Neural progenitor cell (in vitro differentiated cells): ENCODE measurements at regions not wholly inside any gene's neighbourhood (a gene's known extent, or its start where the extent isn't known, plus 50 kb on each side); places are given as distances from the start of the nearest gene placed in this dataset.

Experiments used
- EZH2 ChIP-seq: fragments of 200-600 bp; sonication (generic); IDR thresholded peaks from 2 replicates; pipeline ENCODE4 v1.6.1; 2017; ENCODE audit warnings: antibody characterized with exemption, mild to moderate bottlenecking, moderate library complexity
- TF ChIP-seq, protein P1 (sequence below): fragments of 200-600 bp; sonication (generic); IDR thresholded peaks from 2 replicates; pipeline ENCODE4 v1.5.1; 2017; ENCODE audit warnings: antibody characterized with exemption, mild to moderate bottlenecking

DNA sequence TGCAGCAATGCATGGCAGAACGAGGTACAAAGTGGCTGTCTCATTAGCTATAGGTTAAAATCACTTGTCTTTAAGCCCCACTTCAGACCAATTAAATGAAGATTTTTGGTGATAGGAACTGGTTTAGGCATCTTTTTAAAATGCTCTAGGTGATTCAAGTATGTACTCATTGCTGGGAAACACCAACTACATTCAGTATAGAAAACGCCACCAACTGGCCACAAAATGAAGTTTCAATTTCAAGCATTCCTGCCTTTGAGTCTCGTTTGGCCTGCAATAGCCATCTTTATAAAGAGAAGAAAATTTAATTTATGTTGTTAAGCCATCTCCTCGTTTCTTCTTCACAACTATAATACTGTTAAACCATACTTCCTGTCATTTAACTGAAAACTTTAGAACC, 587.9 kb downstream of the GBE1 start:
- TF ChIP-seq, protein P1, sequence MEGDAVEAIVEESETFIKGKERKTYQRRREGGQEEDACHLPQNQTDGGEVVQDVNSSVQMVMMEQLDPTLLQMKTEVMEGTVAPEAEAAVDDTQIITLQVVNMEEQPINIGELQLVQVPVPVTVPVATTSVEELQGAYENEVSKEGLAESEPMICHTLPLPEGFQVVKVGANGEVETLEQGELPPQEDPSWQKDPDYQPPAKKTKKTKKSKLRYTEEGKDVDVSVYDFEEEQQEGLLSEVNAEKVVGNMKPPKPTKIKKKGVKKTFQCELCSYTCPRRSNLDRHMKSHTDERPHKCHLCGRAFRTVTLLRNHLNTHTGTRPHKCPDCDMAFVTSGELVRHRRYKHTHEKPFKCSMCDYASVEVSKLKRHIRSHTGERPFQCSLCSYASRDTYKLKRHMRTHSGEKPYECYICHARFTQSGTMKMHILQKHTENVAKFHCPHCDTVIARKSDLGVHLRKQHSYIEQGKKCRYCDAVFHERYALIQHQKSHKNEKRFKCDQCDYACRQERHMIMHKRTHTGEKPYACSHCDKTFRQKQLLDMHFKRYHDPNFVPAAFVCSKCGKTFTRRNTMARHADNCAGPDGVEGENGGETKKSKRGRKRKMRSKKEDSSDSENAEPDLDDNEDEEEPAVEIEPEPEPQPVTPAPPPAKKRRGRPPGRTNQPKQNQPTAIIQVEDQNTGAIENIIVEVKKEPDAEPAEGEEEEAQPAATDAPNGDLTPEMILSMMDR = peak; percentile 58
- no peak for TF ChIP-seq EZH2
